Activated naive CD4-positive, alpha-beta T cell treated with anti-CD3 and anti-CD28 coated beads for 36 hours (primary cell): ENCODE measurements at regions not wholly inside any gene's neighbourhood (a gene's known extent, or its start where the extent isn't known, plus 50 kb on each side); places are given as distances from the start of the nearest gene placed in this dataset.

Experiments used
- CTCF ChIA-PET: fragments of 350-600 bp; sonication (Branson Sonifier 250); formaldehyde crosslinking; loops from one replicate; lab custom pipeline; 2021; ENCODE audit warnings: antibody characterized with exemption; lab: Charles Lee
- DNase-seq: peaks from one replicate; pipeline ENCODE4 v3.0.0-alpha.2; 2020
- H3K27ac Mint-ChIP-seq: one replicate; pipeline ENCODE4 v1.8.0; 2021; ENCODE audit warnings: mild to moderate bottlenecking, mixed read lengths
- H3K27me3 Mint-ChIP-seq: one replicate; pipeline ENCODE4 v1.8.0; 2021; ENCODE audit warnings: low read depth, mixed read lengths
- H3K36me3 Mint-ChIP-seq: one replicate; pipeline ENCODE4 v1.8.0; 2021; ENCODE audit warnings: low read depth, mixed read lengths
- H3K4me1 Mint-ChIP-seq: one replicate; pipeline ENCODE4 v1.8.0; 2021; ENCODE audit warnings: low read depth, mixed read lengths
- H3K4me3 Mint-ChIP-seq: one replicate; pipeline ENCODE4 v1.8.0; 2021; ENCODE audit warnings: mild to moderate bottlenecking, moderate library complexity, mixed read lengths
- H3K9me3 Mint-ChIP-seq: one replicate; pipeline ENCODE4 v1.8.0; 2021; ENCODE audit warnings: mixed read lengths
- intact Hi-C: fragments of 100-400 bp; cut with micrococcal nuclease; formaldehyde crosslinking; loops from one replicate; pipeline ENCODE4 v1.15.1; 2023

- intact Hi-C loops, result no loop called here
- Mint-ChIP-seq H3K27me3 (no peaks in the 10 kb centered on the region), H3K36me3 (no peaks in the 10 kb centered on the region), H3K9me3 (no peaks in the 10 kb centered on the region), H3K27ac (no peak overlapping the region), H3K4me1 (no peaks in the 10 kb centered on the region), H3K4me3 (no peak overlapping the region)
- CTCF ChIA-PET, result no interaction called here
- no peak for DNase-seq
Observed at GRCh38 chr13:99751517-99752199, 219.9 kb downstream of the ZIC5 start.

DNA sequence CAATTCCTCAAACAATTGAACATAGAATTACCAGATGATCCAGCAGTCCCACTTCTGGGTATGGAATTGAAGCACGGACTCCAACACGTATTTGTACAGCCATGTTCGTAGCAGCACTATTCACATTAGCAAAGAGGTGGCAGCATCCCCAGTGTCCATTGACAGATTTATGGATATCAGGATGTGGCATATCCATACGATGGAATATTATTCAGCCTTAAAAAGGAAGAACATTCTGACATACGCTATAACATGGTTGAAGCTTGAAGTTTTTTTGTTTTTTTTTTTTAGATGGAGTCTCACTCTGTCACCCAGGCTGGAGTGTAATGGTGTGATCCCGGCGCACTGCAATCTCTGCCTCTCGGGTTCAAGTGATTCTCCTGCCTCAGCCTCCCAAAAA is 220.6 kb downstream of the ZIC5 start:
- DNase-seq, result no peak
- Mint-ChIP-seq H3K4me3 (no peak overlapping the region), H3K4me1 (no peaks in the 10 kb centered on the region), H3K9me3 (no peaks in the 10 kb centered on the region), H3K27me3 (no peaks in the 10 kb centered on the region), H3K36me3 (no peaks in the 10 kb centered on the region), H3K27ac (no peak overlapping the region)
- CTCF ChIA-PET, result interaction anchor here (0.7 kb wide), 1 partner anchor 115 kb away, joined by 3 read pairs; no protein-coding TSS in a partner anchor
- intact Hi-C loops, result no loop called here

GRCh38 chr13:99749271-99750019 is 222.1 kb downstream of the ZIC5 start:
- Mint-ChIP-seq H3K4me3 (no peak overlapping the region), H3K9me3 (no peaks in the 10 kb centered on the region)

GRCh38 chr13:99747403-99747710 is 224.2 kb downstream of the ZIC5 start:
- no peak overlapping the region for H3K27ac Mint-ChIP-seq
- CTCF ChIA-PET, result no interaction called here
- H3K4me3 Mint-ChIP-seq, result no peak overlapping the region
- H3K36me3 Mint-ChIP-seq, result no peaks in the 10 kb centered on the region
- H3K27me3 Mint-ChIP-seq, result no peaks in the 10 kb centered on the region
- DNase-seq, result no peak
- H3K4me1 Mint-ChIP-seq, result no peaks in the 10 kb centered on the region
- intact Hi-C loops, result no loop called here
- no peaks in the 10 kb centered on the region for H3K9me3 Mint-ChIP-seq

More at GRCh38 chr13:99749271-99750019, 222.1 kb downstream of the ZIC5 start:
- Mint-ChIP-seq H3K36me3 (no peaks in the 10 kb centered on the region), H3K27ac (no peak overlapping the region), H3K4me1 (no peaks in the 10 kb centered on the region), H3K27me3 (no peaks in the 10 kb centered on the region)
- no peak for DNase-seq
- CTCF ChIA-PET, result interaction anchor here (0.6 kb wide), 1 partner anchor 69 kb away, joined by 4 read pairs; no protein-coding TSS in a partner anchor
- intact Hi-C loops, result no loop called here

GRCh38 chr13:99746637-99747402 is 224.7 kb downstream of the ZIC5 start:
- Mint-ChIP-seq H3K27ac (no peak overlapping the region), H3K27me3 (no peaks in the 10 kb centered on the region), H3K9me3 (no peaks in the 10 kb centered on the region), H3K4me3 (no peak overlapping the region), H3K36me3 (no peaks in the 10 kb centered on the region), H3K4me1 (no peaks in the 10 kb centered on the region)
- CTCF ChIA-PET, result interaction anchor here (0.7 kb wide), 1 partner anchor 1782 kb away, joined by 5 read pairs; no protein-coding TSS in a partner anchor
- intact Hi-C loops, result no loop called here
- no peak for DNase-seq

DNA sequence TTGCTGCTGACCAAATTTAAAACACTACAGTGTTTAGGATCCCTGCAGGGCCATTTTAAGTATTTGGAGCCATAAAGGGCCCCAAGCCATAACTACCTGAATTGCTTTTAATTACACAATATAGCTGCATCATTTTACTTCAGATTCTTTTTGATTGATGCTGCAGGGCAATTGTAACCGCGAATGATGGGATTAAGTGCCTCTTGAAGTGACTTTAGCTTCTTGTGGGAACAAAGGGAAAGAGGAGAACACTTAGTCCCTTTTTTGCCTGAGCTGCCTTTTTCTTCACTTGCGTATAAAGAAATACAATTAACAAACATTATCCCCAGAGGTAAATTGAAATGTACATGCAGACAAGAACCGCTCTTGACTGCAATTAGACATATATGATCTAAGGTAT is 228.5 kb downstream of the ZIC5 start:
- CTCF ChIA-PET, result no interaction called here
- intact Hi-C loops, result no loop called here
- H3K9me3 Mint-ChIP-seq, result no peaks in the 10 kb centered on the region
- H3K27me3 Mint-ChIP-seq, result no peaks in the 10 kb centered on the region
- no peak overlapping the region for H3K27ac Mint-ChIP-seq
- no peaks in the 10 kb centered on the region for H3K4me1 Mint-ChIP-seq
- H3K4me3 Mint-ChIP-seq, result no peak overlapping the region
- DNase-seq, result no peak
- no peaks in the 10 kb centered on the region for H3K36me3 Mint-ChIP-seq

DNA sequence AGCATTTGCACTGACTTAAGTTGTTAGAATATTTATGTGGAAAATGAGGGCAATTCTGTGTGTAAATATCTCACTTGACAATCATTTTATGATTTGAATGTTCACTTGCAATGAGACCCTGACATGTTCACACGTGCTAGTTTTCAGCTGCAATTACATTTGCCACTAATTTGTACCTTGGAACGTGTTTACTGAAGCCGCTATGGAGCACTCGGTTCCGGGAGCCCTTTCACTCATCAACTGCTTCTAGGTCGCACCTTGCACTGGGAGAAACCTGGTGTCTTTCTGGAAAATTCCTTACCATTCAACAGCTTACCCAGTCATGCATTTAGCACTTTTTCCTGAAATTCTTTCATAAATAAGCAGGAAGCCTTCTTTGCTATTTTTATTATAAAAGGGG is 229.6 kb downstream of the ZIC5 start:
- Mint-ChIP-seq H3K27ac (no peak overlapping the region), H3K4me3 (no peak overlapping the region), H3K4me1 (no peaks in the 10 kb centered on the region), H3K36me3 (no peaks in the 10 kb centered on the region), H3K27me3 (no peaks in the 10 kb centered on the region), H3K9me3 (no peaks in the 10 kb centered on the region)
- CTCF ChIA-PET, result no interaction called here
- no peak for DNase-seq
- intact Hi-C loops, result no loop called here

GRCh38 chr13:99740251-99740979 is 231.2 kb downstream of the ZIC5 start:
- Mint-ChIP-seq H3K4me1 (no peaks in the 10 kb centered on the region), H3K36me3 (no peaks in the 10 kb centered on the region), H3K27me3 (no peaks in the 10 kb centered on the region), H3K9me3 (no peaks in the 10 kb centered on the region), H3K27ac (no peak overlapping the region), H3K4me3 (no peak overlapping the region)
- CTCF ChIA-PET, result interaction anchor here (0.6 to 0.9 kb wide), 2 partner anchors 15 to 135 kb away, joined by 3 to 5 read pairs; no protein-coding TSS in a partner anchor
- intact Hi-C loops, result no loop called here
- DNase-seq, result no peak

GRCh38 chr13:99738626-99739025 is 232.9 kb downstream of the ZIC5 start:
- no peaks in the 10 kb centered on the region for H3K27me3 Mint-ChIP-seq
- no peaks in the 10 kb centered on the region for H3K9me3 Mint-ChIP-seq
- no peaks in the 10 kb centered on the region for H3K4me1 Mint-ChIP-seq
- intact Hi-C loops, result no loop called here
- H3K4me3 Mint-ChIP-seq, result no peak overlapping the region
- no peak for DNase-seq
- H3K27ac Mint-ChIP-seq, result no peak overlapping the region
- no peaks in the 10 kb centered on the region for H3K36me3 Mint-ChIP-seq
- CTCF ChIA-PET, result interaction anchor here (0.5 to 1.2 kb wide), 3 partner anchors 14 to 96 kb away, joined by 3 to 5 read pairs (median 4); no protein-coding TSS in a partner anchor

DNA sequence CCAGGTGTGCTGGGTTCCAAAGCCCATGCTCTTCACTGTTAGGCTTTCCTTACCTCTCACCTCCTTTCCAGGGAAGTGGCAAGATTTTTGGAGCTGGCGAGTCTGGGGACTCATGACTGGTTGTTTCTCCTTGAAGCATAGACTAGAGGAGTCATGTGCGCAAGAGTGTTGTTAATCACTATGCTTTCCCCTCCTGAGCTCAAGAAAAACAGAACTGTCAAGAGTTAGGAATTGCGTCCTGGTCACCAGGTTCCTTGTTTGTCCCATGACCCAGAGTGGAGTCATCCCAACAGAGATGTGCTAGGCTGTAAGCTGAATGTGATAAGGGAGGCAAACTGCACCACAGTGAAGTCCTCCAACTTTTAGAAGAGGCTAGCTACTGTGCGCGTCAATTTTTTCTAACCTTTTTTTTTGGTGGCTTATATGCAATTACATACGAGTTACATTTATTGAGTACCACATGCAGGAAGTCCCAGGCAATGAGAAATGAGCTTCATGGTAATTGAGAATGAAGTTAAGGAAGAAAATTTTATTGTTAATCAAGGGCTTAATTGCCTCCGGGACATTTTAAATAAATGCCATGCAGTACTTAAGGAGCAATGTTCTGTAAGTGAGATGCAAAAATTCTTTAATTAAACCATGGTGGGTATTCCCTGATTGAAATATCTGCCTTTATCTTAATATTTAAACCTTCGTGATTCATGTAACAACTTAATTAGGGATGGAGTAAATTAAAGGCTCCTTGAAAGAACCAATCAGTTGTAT is 233.9 kb downstream of the ZIC5 start:
- intact Hi-C loops, result no loop called here

DNA sequence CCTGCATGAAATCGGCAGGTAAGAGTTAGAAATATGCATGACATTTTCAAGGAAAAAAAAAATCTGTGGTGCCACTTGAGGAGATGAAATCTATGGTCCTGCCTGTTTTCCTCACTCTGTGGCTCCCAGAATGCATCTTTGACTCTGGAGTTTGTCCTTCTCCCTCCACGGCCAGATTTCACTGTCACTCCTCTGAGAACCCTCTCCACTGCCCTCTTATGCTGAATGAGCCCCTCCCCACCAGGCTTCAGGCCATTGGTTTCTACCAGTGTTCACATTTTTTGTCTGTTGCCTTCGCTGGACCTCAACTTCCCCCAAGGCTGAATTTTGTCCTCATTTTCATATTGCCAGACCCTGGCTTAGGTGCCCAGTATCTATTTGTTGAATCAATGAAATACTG is 235.0 kb downstream of the ZIC5 start:
- no peaks in the 10 kb centered on the region for H3K4me1 Mint-ChIP-seq
- CTCF ChIA-PET, result interaction anchor here (1.1 kb wide), 1 partner anchor 131 kb away, joined by 3 read pairs; no protein-coding TSS in a partner anchor
- H3K9me3 Mint-ChIP-seq, result no peaks in the 10 kb centered on the region
- no peaks in the 10 kb centered on the region for H3K27me3 Mint-ChIP-seq
- no peak for DNase-seq
- no peak overlapping the region for H3K27ac Mint-ChIP-seq
- intact Hi-C loops, result no loop called here
- no peaks in the 10 kb centered on the region for H3K36me3 Mint-ChIP-seq
- no peak overlapping the region for H3K4me3 Mint-ChIP-seq

More for the DNA sequence above, 233.9 kb downstream of the ZIC5 start:
- H3K27ac Mint-ChIP-seq, result no peak overlapping the region
- no peaks in the 10 kb centered on the region for H3K36me3 Mint-ChIP-seq
- no peaks in the 10 kb centered on the region for H3K27me3 Mint-ChIP-seq
- H3K9me3 Mint-ChIP-seq, result no peaks in the 10 kb centered on the region
- H3K4me3 Mint-ChIP-seq, result no peak overlapping the region
- CTCF ChIA-PET, result interaction anchor here (0.7 to 1.1 kb wide), 2 partner anchors 130 to 723 kb away, joined by 3 to 5 read pairs; no protein-coding TSS in a partner anchor
- no peaks in the 10 kb centered on the region for H3K4me1 Mint-ChIP-seq
- no peak for DNase-seq
